ENCODE measurements at regions not wholly inside any gene's neighbourhood (a gene's known extent, or its start where the extent isn't known, plus 50 kb on each side); places are given as distances from the start of the nearest gene placed in this dataset.

- Histone ChIP-seq H3K4me3 (ENCODE audit: low read depth in 1 of 3, low read length in 3 of 3) (no peak overlapping the region), H3K27ac (ENCODE audit: low read depth in 1 of 2, low read length in 2 of 2) (no peak overlapping the region), H3K9me3 (ENCODE audit: control insufficient read depth in 4 of 4, low read length in 3 of 4) (peaks cover 4 to 10% (median 4%) of the 10 kb centered on the region in 4 donors), H3K27me3 (ENCODE audit: control insufficient read depth in 4 of 4, insufficient read depth in 4 of 4, low read length in 3 of 4) (no peaks in the 10 kb centered on the region), H3K9ac (ENCODE audit: low read depth in 1 of 2, low read length in 2 of 2) (no peak overlapping the region), H3K36me3 (ENCODE audit: control insufficient read depth in 4 of 4, insufficient read depth in 3 of 4, low read depth in 1 of 4, low read length in 3 of 4) (no peaks in the 10 kb centered on the region), H3K4me1 (ENCODE audit: control insufficient read depth in 4 of 4, insufficient read depth in 4 of 4, low read length in 3 of 4) (no peaks in the 10 kb centered on the region)
- DNase-seq (ENCODE audit: low spot score), result no peak
- TF ChIP-seq HNF4A (conservative IDR thresholded peaks at IDR 0.05), result no peak
- TF ChIP-seq MAX (IDR thresholded peaks at IDR 0.05), result no peak
- TF ChIP-seq REST (IDR thresholded peaks at IDR 0.05), result no peak
- no peak for TF ChIP-seq CTCF (IDR thresholded peaks at IDR 0.05; ENCODE audit: low read depth, low read length, missing input control)
- TF ChIP-seq HNF4G (IDR thresholded peaks at IDR 0.05), result no peak
- no peak for TF ChIP-seq RXRA (IDR thresholded peaks at IDR 0.05)
- no peak for TF ChIP-seq NR2F2 (IDR thresholded peaks at IDR 0.05)
- TF ChIP-seq EGR1 (IDR thresholded peaks at IDR 0.05; ENCODE audit: low read depth in 2 of 2), result no peak
- TF ChIP-seq RAD21 (IDR thresholded peaks at IDR 0.05), result no peak
- TF ChIP-seq FOXA1 (IDR thresholded peaks at IDR 0.05), result no peak
These were observed 143.6 kb upstream of the EOMES start for GRCh38 chr3:27865731-27866130.

- Histone ChIP-seq H3K27ac (ENCODE audit: low read depth in 1 of 2, low read length in 2 of 2) (no peak overlapping the region), H3K9ac (ENCODE audit: low read depth in 1 of 2, low read length in 2 of 2) (no peak overlapping the region), H3K36me3 (ENCODE audit: control insufficient read depth in 4 of 4, insufficient read depth in 3 of 4, low read depth in 1 of 4, low read length in 3 of 4) (no peaks in the 10 kb centered on the region), H3K27me3 (ENCODE audit: control insufficient read depth in 4 of 4, insufficient read depth in 4 of 4, low read length in 3 of 4) (no peaks in the 10 kb centered on the region), H3K9me3 (ENCODE audit: control insufficient read depth in 4 of 4, low read length in 3 of 4) (peaks cover 4 to 12% (median 4%) of the 10 kb centered on the region in 4 donors), H3K4me1 (ENCODE audit: control insufficient read depth in 4 of 4, insufficient read depth in 4 of 4, low read length in 3 of 4) (no peaks in the 10 kb centered on the region), H3K4me3 (ENCODE audit: low read depth in 1 of 3, low read length in 3 of 3) (no peak overlapping the region)
- TF ChIP-seq MAX (IDR thresholded peaks at IDR 0.05) (no peak), ZBTB33 (IDR thresholded peaks at IDR 0.05) (no peak), NR2F2 (IDR thresholded peaks at IDR 0.05) (no peak), FOXA1 (IDR thresholded peaks at IDR 0.05) (no peak), RXRA (IDR thresholded peaks at IDR 0.05) (no peak), SP1 (IDR thresholded peaks at IDR 0.05) (no peak), FOXA2 (IDR thresholded peaks at IDR 0.05) (no peak), ATF3 (IDR thresholded peaks at IDR 0.05) (no peak), GABPA (IDR thresholded peaks at IDR 0.05 in 1 of 2, conservative IDR thresholded peaks at IDR 0.05 in 1 of 2) (no peak)
- no peak for DNase-seq (ENCODE audit: low spot score)
These were observed 147.0 kb upstream of the EOMES start for GRCh38 chr3:27869152-27869551.
